H1 (cell line): ENCODE measurements at regions not wholly inside any gene's neighbourhood (a gene's known extent, or its start where the extent isn't known, plus 50 kb on each side); places are given as distances from the start of the nearest gene placed in this dataset.

Source experiments
- CTCF ChIA-PET: fragments of 300-600 bp; sonication (Branson Sonifier 250); formaldehyde crosslinking; loops from one replicate; lab custom pipeline; 2021; ENCODE audit not compliant: partially characterized antibody; lab: Charles Lee
- POLR2A ChIA-PET: fragments of 300-600 bp; sonication (Branson Sonifier 250); formaldehyde crosslinking; loops from one replicate; lab custom pipeline; 2021; ENCODE audit warnings: inconsistent platforms; ENCODE audit not compliant: partially characterized antibody; lab: Charles Lee
- DNase-seq, 2 experiments: peaks; one replicate each; pipeline versions ENCODE4 v3.0.0 to v3.0.0-alpha.2; 2010 to 2022; ENCODE audit warnings: low spot score in 2 of 2, low read depth in 1 of 2, mixed read lengths in 1 of 2
- FAIRE-seq: peaks from 2 replicates; lab custom pipeline; 2011; peaks lifted over from hg19 to GRCh38; lab: Jason Lieb, UNC
- H2AFZ ChIP-seq: 2 replicates; pipeline ENCODE4 v1.8.1; 2012; ENCODE audit warnings: low read length, inconsistent platforms
- H2AK5ac ChIP-seq: 2 replicates; pipeline ENCODE4 v1.6.1; 2013; ENCODE audit warnings: low read depth, low read length
- H2BK120ac ChIP-seq: replicated peaks from 2 replicates; pipeline ENCODE3; 2013; ENCODE audit warnings: low read depth, low read length, inconsistent platforms
- H2BK12ac ChIP-seq: 2 replicates; pipeline ENCODE4 v1.6.1; 2013; ENCODE audit warnings: low read depth, low read length
- H2BK15ac ChIP-seq: 2 replicates; pipeline ENCODE4 v1.6.1; 2013; ENCODE audit warnings: low read length
- H2BK20ac ChIP-seq: 2 replicates; pipeline ENCODE4 v1.6.1; 2013; ENCODE audit warnings: low read length
- H2BK5ac ChIP-seq: 2 replicates; pipeline ENCODE4 v1.6.1; 2013; ENCODE audit warnings: low read depth, low read length
- H3K14ac ChIP-seq: 2 replicates; pipeline ENCODE4 v1.6.1; 2013; ENCODE audit warnings: inconsistent platforms; ENCODE audit not compliant: insufficient read length
- H3K18ac ChIP-seq: 2 replicates; pipeline ENCODE4 v1.6.1; 2013; ENCODE audit warnings: low read length; ENCODE audit errors: extremely low read depth
- H3K23ac ChIP-seq: 2 replicates; pipeline ENCODE4 v1.6.1; 2013; ENCODE audit warnings: inconsistent platforms; ENCODE audit not compliant: insufficient read length
- H3K23me2 ChIP-seq: 2 replicates; pipeline ENCODE4 v1.6.1; 2013; ENCODE audit warnings: low read depth, low read length
- H3K27ac ChIP-seq: 2 replicates; pipeline ENCODE4 v1.6.1; 2011; ENCODE audit warnings: low read depth, low read length, inconsistent platforms
- H3K27me3 ChIP-seq, 4 experiments: replicated peaks in 1 of 4; 1 replicate in 1 of 4; 2 replicates in 3 of 4; pipeline versions ENCODE4 v1.6.1 to v1.8.1; 2011 to 2013; ENCODE audit warnings: low read length in 3 of 4, mild to moderate bottlenecking in 3 of 4, inconsistent platforms in 2 of 4, mixed read lengths in 2 of 4, moderate library complexity in 1 of 4; ENCODE audit not compliant: control insufficient read depth in 3 of 4, insufficient read depth in 3 of 4; ENCODE audit errors: extremely low read depth in 1 of 4
- H3K36me3 ChIP-seq, 4 experiments: 2 replicates each; pipeline versions ENCODE4 v1.6.1 to v1.8.1; 2011 to 2013; ENCODE audit warnings: mild to moderate bottlenecking in 4 of 4, low read length in 3 of 4, moderate library complexity in 2 of 4, control low read depth in 1 of 4, inconsistent platforms in 1 of 4; ENCODE audit not compliant: insufficient read depth in 4 of 4, control insufficient read depth in 2 of 4
- H3K4ac ChIP-seq: replicated peaks from 2 replicates; pipeline ENCODE3; 2013; ENCODE audit warnings: low read length, low read depth, mixed read lengths, inconsistent platforms; ENCODE audit not compliant: insufficient read length
- H3K4me1 ChIP-seq, 4 experiments: replicated peaks in 1 of 4; 1 replicate in 1 of 4; 2 replicates in 3 of 4; pipeline versions ENCODE4 v1.6.1 to v1.8.1; 2011 to 2013; ENCODE audit warnings: low read length in 3 of 4, inconsistent platforms in 2 of 4, mixed read lengths in 1 of 4; ENCODE audit not compliant: insufficient read depth in 4 of 4, control insufficient read depth in 3 of 4
- H3K4me2 ChIP-seq, 2 experiments: 2 replicates each; pipeline versions ENCODE4 v1.6.1 to v1.8.1; 2011 to 2013; ENCODE audit warnings: low read depth in 2 of 2, low read length in 2 of 2, control low read depth in 1 of 2, inconsistent platforms in 1 of 2, mild to moderate bottlenecking in 1 of 2; ENCODE audit not compliant: insufficient read depth in 1 of 2
- H3K4me3 ChIP-seq, 4 experiments: fragments of 200-600, 300-600 bp in 1 of 4; sonication (generic), shearing (Covaris generic), sonication (Bioruptor Twin) in 1 of 4; 2 replicates each; pipeline versions ENCODE4 v1.5.1 to v1.8.1; 2011 to 2016; ENCODE audit warnings: low read length in 4 of 4, low read depth in 3 of 4, control low read depth in 2 of 4, inconsistent platforms in 2 of 4, mild to moderate bottlenecking in 2 of 4, mixed read lengths in 1 of 4, moderate library complexity in 1 of 4; ENCODE audit not compliant: insufficient read depth in 2 of 4; ENCODE audit errors: extremely low read depth in 1 of 4
- H3K56ac ChIP-seq: replicated peaks from 2 replicates; pipeline ENCODE3; 2013; ENCODE audit warnings: low read depth, mild to moderate bottlenecking, mixed read lengths, low read length, inconsistent platforms; ENCODE audit not compliant: insufficient read length
- H3K79me1 ChIP-seq: 2 replicates; pipeline ENCODE4 v1.6.1; 2013; ENCODE audit warnings: low read depth, low read length, control low read depth
- H3K79me2 ChIP-seq, 2 experiments: 2 replicates each; pipeline versions ENCODE4 v1.6.1 to v1.8.1; 2012 to 2013; ENCODE audit warnings: low read length in 2 of 2, mild to moderate bottlenecking in 2 of 2, inconsistent platforms in 1 of 2; ENCODE audit not compliant: insufficient read depth in 2 of 2, control insufficient read depth in 1 of 2
- H3K9ac ChIP-seq, 4 experiments: replicated peaks in 1 of 4; 1 replicate in 1 of 4; 2 replicates in 3 of 4; pipeline versions ENCODE4 v1.6.1 to v1.8.1; 2011 to 2013; ENCODE audit warnings: low read depth in 3 of 4, low read length in 3 of 4, control low read depth in 2 of 4, mild to moderate bottlenecking in 2 of 4, moderate library complexity in 2 of 4, inconsistent platforms in 1 of 4; ENCODE audit errors: extremely low read depth in 1 of 4
- H3K9me3 ChIP-seq, 2 experiments: 2 replicates each; pipeline versions ENCODE4 v1.6.1 to v1.8.1; 2012 to 2013; ENCODE audit warnings: mild to moderate bottlenecking in 2 of 2, moderate library complexity in 2 of 2, control low read depth in 1 of 2, inconsistent platforms in 1 of 2, low read depth in 1 of 2, low read length in 1 of 2, mixed read lengths in 1 of 2; ENCODE audit not compliant: insufficient read depth in 2 of 2
- H4K20me1 ChIP-seq, 2 experiments: replicated peaks in 1 of 2; 2 replicates each; pipeline versions ENCODE3 to v1.8.1; 2011 to 2013; ENCODE audit warnings: inconsistent platforms in 2 of 2, low read length in 2 of 2, mild to moderate bottlenecking in 1 of 2; ENCODE audit not compliant: insufficient read depth in 2 of 2, control insufficient read depth in 1 of 2
- H4K5ac ChIP-seq: 2 replicates; pipeline ENCODE4 v1.6.1; 2013; ENCODE audit warnings: low read length, low read depth, mixed read lengths, inconsistent platforms; ENCODE audit not compliant: insufficient read length
- H4K8ac ChIP-seq: 2 replicates; pipeline ENCODE4 v1.8.0; 2013; ENCODE audit warnings: mild to moderate bottlenecking, moderate library complexity, low read length, inconsistent platforms; ENCODE audit not compliant: insufficient read depth; ENCODE audit errors: extremely low read depth
- H4K91ac ChIP-seq: replicated peaks from 2 replicates; pipeline ENCODE3; 2013; ENCODE audit warnings: low read length, mixed read lengths, inconsistent platforms; ENCODE audit not compliant: insufficient read length
- CBX5 ChIP-seq: fragments of 300-800, 300-1000 bp; sonication (generic); IDR thresholded peaks from 2 replicates; pipeline ENCODE4 v1.7.1; 2016; ENCODE audit warnings: antibody characterized with exemption, low read length, low read depth
- CHD2 ChIP-seq: IDR thresholded peaks from 2 replicates; pipeline ENCODE4 v1.6.1; 2012; ENCODE audit warnings: low read length, improper control_type of control experiment
- CTBP2 ChIP-seq: IDR thresholded peaks from 2 replicates; pipeline ENCODE4 v1.7.0; 2011; ENCODE audit warnings: borderline replicate concordance, mild to moderate bottlenecking, moderate library complexity, mixed read lengths, low read length; ENCODE audit not compliant: insufficient read depth, insufficient read length
- EP300 ChIP-seq, 2 experiments: IDR thresholded peaks; 1 replicate in 1 of 2; 2 replicates in 1 of 2; pipeline ENCODE4 v1.6.1; 2011 to 2012; ENCODE audit warnings: low read depth in 2 of 2, low read length in 2 of 2, mild to moderate bottlenecking in 2 of 2, borderline replicate concordance in 1 of 2, inconsistent platforms in 1 of 2, moderate library complexity in 1 of 2
- HDAC6 ChIP-seq: IDR thresholded peaks from one replicate; pipeline ENCODE4 v1.7.1; 2012; ENCODE audit warnings: low read depth, mild to moderate bottlenecking, inconsistent platforms, low read length, moderate library complexity
- PHF8 ChIP-seq: fragments of 200-600 bp; sonication (generic); conservative IDR thresholded peaks from 2 replicates; pipeline ENCODE4 v1.7.1; 2012; ENCODE audit warnings: low read depth, mild to moderate bottlenecking, inconsistent platforms, low read length, moderate library complexity
- POLR2A ChIP-seq, 2 experiments: IDR thresholded peaks; 1 replicate in 1 of 2; 2 replicates in 1 of 2; pipeline ENCODE4 v1.6.1; 2011; ENCODE audit warnings: low read depth in 2 of 2, low read length in 2 of 2, mild to moderate bottlenecking in 2 of 2; ENCODE audit errors: control extremely low read depth in 1 of 2
- POU5F1 ChIP-seq: IDR thresholded peaks from 2 replicates; pipeline ENCODE4 v1.6.1; 2011; ENCODE audit warnings: low read depth, mild to moderate bottlenecking, low read length, moderate library complexity
- RAD21 ChIP-seq, 2 experiments: IDR thresholded peaks in 1 of 2; conservative IDR thresholded peaks in 1 of 2; 2 replicates each; pipeline ENCODE4 v1.6.1; 2011; ENCODE audit warnings: low read depth in 2 of 2, low read length in 2 of 2, improper control_type of control experiment in 1 of 2, inconsistent platforms in 1 of 2, mild to moderate bottlenecking in 1 of 2, moderate library complexity in 1 of 2
- SIN3A ChIP-seq, 2 experiments: IDR thresholded peaks in 1 of 2; conservative IDR thresholded peaks in 1 of 2; 2 replicates each; pipeline ENCODE4 v1.6.1; 2011 to 2012; ENCODE audit warnings: low read length in 2 of 2, improper control_type of control experiment in 1 of 2, low read depth in 1 of 2, mild to moderate bottlenecking in 1 of 2
- SIRT6 ChIP-seq: IDR thresholded peaks from one replicate; pipeline ENCODE4 v1.7.1; 2012; ENCODE audit warnings: low read length, inconsistent platforms
- WGBS, 2 experiments: shearing (Covaris generic) in 1 of 2; methylation state at CpG; one replicate each; pipeline versions ENCODE4 v1.1.6 to v1.1.7; 2013 to 2015; ENCODE audit warnings: low lambda C conversion rate in 2 of 2, mixed read lengths in 2 of 2, inconsistent platforms in 1 of 2, low coverage in 1 of 2, missing lambda C conversion rate in 1 of 2; ENCODE audit not compliant: insufficient replicate concordance in 2 of 2, insufficient coverage in 1 of 2, insufficient read length in 1 of 2; ENCODE audit errors: extremely low coverage in 1 of 2, missing lambda C conversion rate in 1 of 2; 5-methylcytosine and 5-hydroxymethylcytosine counted together
- TF ChIP-seq, protein P1 (sequence below): IDR thresholded peaks from 2 replicates; pipeline ENCODE4 v1.6.1; 2012; ENCODE audit warnings: inconsistent platforms

DNA sequence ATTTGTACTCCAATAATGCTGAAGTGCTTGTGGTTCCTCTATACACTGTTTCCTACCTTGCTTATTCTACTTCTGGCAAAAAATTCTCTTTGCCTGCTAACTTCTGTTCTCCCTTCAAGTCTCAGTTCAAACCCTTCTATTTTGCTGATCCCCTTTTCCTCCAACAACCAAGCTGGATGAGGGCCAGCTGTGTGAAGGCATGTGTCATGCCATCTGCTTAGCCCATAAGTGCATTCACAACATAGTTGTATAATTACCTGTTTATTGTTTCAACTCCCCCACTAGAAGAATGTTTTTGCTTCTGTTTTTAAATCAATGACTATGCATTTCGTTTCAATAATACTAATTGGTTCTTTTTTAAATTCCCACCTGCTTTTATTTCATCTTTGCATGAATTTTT is 1951.4 kb upstream of the WWC1 start:
- DNase-seq (no peak), FAIRE-seq (no peak)
- H3K56ac ChIP-seq, result no peak overlapping the region
- no peak overlapping the region for H3K4me2 ChIP-seq
- no peak overlapping the region for H2AFZ ChIP-seq
- no peaks in the 10 kb centered on the region; a peak in 1 of 8 replicates for H3K36me3 ChIP-seq
- no peaks in the 10 kb centered on the region for H3K23me2 ChIP-seq
- H3K9me3 ChIP-seq, result no peaks in the 10 kb centered on the region
- H2BK12ac ChIP-seq, result no peak overlapping the region
- H2BK20ac ChIP-seq, result no peak overlapping the region
- peaks cover 0 to 5% (median 1%) of the 10 kb centered on the region in 4 experiments; a peak in 2 of 7 replicates for H3K4me1 ChIP-seq
- no peak overlapping the region for H3K14ac ChIP-seq
- TF ChIP-seq RAD21 (IDR thresholded peaks at IDR 0.05 in 1 of 2, conservative IDR thresholded peaks at IDR 0.05 in 1 of 2; ENCODE audit: low read depth in 2 of 2, low read length in 2 of 2), result no peak
- TF ChIP-seq SIRT6, result no peak
- TF ChIP-seq SIN3A (conservative IDR thresholded peaks at IDR 0.05 in 1 of 2, IDR thresholded peaks at IDR 0.05 in 1 of 2; ENCODE audit: low read depth in 1 of 2, low read length in 2 of 2), result no peak
- no peak for TF ChIP-seq POU5F1
- TF ChIP-seq EP300 (IDR thresholded peaks at IDR 0.05; ENCODE audit: borderline replicate concordance in 1 of 2, low read depth in 2 of 2, low read length in 2 of 2), result no peak
- no peak for TF ChIP-seq POLR2A (IDR thresholded peaks at IDR 0.05; ENCODE audit: control extremely low read depth in 1 of 2, low read depth in 2 of 2, low read length in 2 of 2)
- no peak for TF ChIP-seq CBX5
- no peak for TF ChIP-seq HDAC6
- no peak for TF ChIP-seq PHF8
- TF ChIP-seq CHD2, result no peak
- TF ChIP-seq, protein P1, sequence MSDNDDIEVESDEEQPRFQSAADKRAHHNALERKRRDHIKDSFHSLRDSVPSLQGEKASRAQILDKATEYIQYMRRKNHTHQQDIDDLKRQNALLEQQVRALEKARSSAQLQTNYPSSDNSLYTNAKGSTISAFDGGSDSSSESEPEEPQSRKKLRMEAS, result no peak
- TF ChIP-seq CTBP2, result no peak
- H3K23ac ChIP-seq, result no peak overlapping the region
- H3K9ac ChIP-seq, result no peak overlapping the region
- H2AK5ac ChIP-seq, result no peak overlapping the region
- H3K4me3 ChIP-seq, result no peak overlapping the region
- no peaks in the 10 kb centered on the region for H4K20me1 ChIP-seq
- no peak overlapping the region for H3K18ac ChIP-seq
- WGBS, 2 experiments, result 41% methylated on average over 1 of the region's 1 CpG; no CpG with 5 or more reads in 1 of the 2 experiments
- no peak overlapping the region for H2BK5ac ChIP-seq
- H3K27ac ChIP-seq, result no peak overlapping the region
- H4K8ac ChIP-seq, result no peak overlapping the region
- H4K5ac ChIP-seq, result no peak overlapping the region
- POLR2A ChIA-PET, result no interaction called here
- no peaks in the 10 kb centered on the region for H3K79me1 ChIP-seq
- no peaks in the 10 kb centered on the region for H3K27me3 ChIP-seq
- no peaks in the 10 kb centered on the region for H3K79me2 ChIP-seq
- no peak overlapping the region for H2BK120ac ChIP-seq
- no peak overlapping the region for H2BK15ac ChIP-seq
- CTCF ChIA-PET, result no interaction called here
- H4K91ac ChIP-seq, result no peak overlapping the region
- H3K4ac ChIP-seq, result no peak overlapping the region
